NOMO-1 (cell line): ENCODE measurements at regions not wholly inside any gene's neighbourhood (a gene's known extent, or its start where the extent isn't known, plus 50 kb on each side); places are given as distances from the start of the nearest gene placed in this dataset.
"Not testable (repeated sequence)": the region's sequence is repeated elsewhere in the genome, so short reads cannot be mapped to it uniquely, and the experiment has no call there.

Experiments used
- DNase-seq, 2 experiments: peaks; one replicate each; lab custom pipeline; 2025; ENCODE audit not compliant: unreplicated experiment in 2 of 2; lab: John Stamatoyannopoulos, UW

GRCh38 chr17:13862346-13862745 lies 207.0 kb upstream of the COX10 start:
- peak; percentile 33 to 74 for DNase-seq

GRCh38 chr17:13863436-13863835 lies 205.9 kb upstream of the COX10 start:
- DNase-seq: no peak

- peak in 1 of 2 experiments; percentile 42 for DNase-seq
These were observed 204.8 kb upstream of the COX10 start for GRCh38 chr17:13864521-13864920.

GRCh38 chr17:13865650-13866049 lies 203.7 kb upstream of the COX10 start:
- DNase-seq: no peak

GRCh38 chr17:13869331-13869940 lies 199.9 kb upstream of the COX10 start:
- DNase-seq: no peak

- no peak for DNase-seq
These were observed 198.0 kb upstream of the COX10 start for GRCh38 chr17:13871261-13871660.

GRCh38 chr17:13874134-13874533 lies 195.2 kb upstream of the COX10 start:
- DNase-seq: no peak

GRCh38 chr17:13874817-13875216 lies 194.5 kb upstream of the COX10 start:
- DNase-seq: peak in 1 of 2 experiments; percentile 1

- no peak for DNase-seq
These were observed 189.3 kb upstream of the COX10 start for GRCh38 chr17:13879961-13880466.

- DNase-seq: no peak
These were observed 185.6 kb upstream of the COX10 start for GRCh38 chr17:13883659-13884058.

GRCh38 chr17:13884347-13884746 lies 185.0 kb upstream of the COX10 start:
- no peak for DNase-seq

- no peak for DNase-seq
These were observed 183.8 kb upstream of the COX10 start for GRCh38 chr17:13885550-13885949.

- no peak for DNase-seq
These were observed 183.1 kb upstream of the COX10 start for GRCh38 chr17:13885953-13886889.

GRCh38 chr17:13888056-13888609 lies 181.2 kb upstream of the COX10 start:
- no peak for DNase-seq

- not testable (repeated sequence) for DNase-seq
These were observed 160.3 kb upstream of the COX10 start for GRCh38 chr17:13908971-13909370.

- no peak for DNase-seq
These were observed 159.3 kb upstream of the COX10 start for GRCh38 chr17:13909901-13910519.

- peak in 1 of 2 experiments; percentile 77 for DNase-seq
These were observed 151.7 kb upstream of the COX10 start for GRCh38 chr17:13917634-13918033.

GRCh38 chr17:13918247-13918646 lies 151.1 kb upstream of the COX10 start:
- no peak for DNase-seq

GRCh38 chr17:13919818-13920217 lies 149.5 kb upstream of the COX10 start:
- peak in 1 of 2 experiments; percentile 20 for DNase-seq

GRCh38 chr17:13920413-13920812 lies 148.9 kb upstream of the COX10 start:
- DNase-seq: peak; percentile 24 to 72
